ENCODE measurements at regions not wholly inside any gene's neighbourhood (a gene's known extent, or its start where the extent isn't known, plus 50 kb on each side); places are given as distances from the start of the nearest gene placed in this dataset.

DNA sequence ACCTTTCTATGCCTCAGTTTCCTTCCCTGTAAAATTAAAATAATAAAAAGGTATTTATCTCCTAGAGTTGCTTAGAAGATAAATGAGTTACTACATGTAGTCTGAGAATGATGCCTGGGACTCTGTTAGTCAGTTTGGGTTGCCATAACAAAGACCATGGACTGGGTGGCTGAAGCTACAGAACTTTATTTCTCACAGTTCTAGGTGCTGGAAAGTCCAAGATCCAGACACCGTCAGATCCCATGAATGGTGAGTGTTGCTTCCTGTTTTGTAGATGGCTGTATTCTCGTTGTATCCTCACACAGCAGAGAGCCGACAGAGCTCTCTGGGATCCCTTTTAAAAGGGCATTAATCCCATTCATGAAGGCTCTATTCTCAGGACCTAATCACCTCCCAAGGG lies 64.0 kb upstream of the LTA4H start:
- no peaks in the 10 kb centered on the region for H3K9me3 ChIP-seq
- no peaks in the 10 kb centered on the region for H3K36me3 ChIP-seq (ENCODE audit: low read depth)
- ATAC-seq = no peak
- no peak for DNase-seq
- intact Hi-C loops (cut with DNase I, micrococcal nuclease) = no loop called here
- TF ChIP-seq, protein P1, sequence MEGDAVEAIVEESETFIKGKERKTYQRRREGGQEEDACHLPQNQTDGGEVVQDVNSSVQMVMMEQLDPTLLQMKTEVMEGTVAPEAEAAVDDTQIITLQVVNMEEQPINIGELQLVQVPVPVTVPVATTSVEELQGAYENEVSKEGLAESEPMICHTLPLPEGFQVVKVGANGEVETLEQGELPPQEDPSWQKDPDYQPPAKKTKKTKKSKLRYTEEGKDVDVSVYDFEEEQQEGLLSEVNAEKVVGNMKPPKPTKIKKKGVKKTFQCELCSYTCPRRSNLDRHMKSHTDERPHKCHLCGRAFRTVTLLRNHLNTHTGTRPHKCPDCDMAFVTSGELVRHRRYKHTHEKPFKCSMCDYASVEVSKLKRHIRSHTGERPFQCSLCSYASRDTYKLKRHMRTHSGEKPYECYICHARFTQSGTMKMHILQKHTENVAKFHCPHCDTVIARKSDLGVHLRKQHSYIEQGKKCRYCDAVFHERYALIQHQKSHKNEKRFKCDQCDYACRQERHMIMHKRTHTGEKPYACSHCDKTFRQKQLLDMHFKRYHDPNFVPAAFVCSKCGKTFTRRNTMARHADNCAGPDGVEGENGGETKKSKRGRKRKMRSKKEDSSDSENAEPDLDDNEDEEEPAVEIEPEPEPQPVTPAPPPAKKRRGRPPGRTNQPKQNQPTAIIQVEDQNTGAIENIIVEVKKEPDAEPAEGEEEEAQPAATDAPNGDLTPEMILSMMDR (IDR thresholded peaks at IDR 0.05) = no peak
- H3K4me1 ChIP-seq (ENCODE audit: low read depth) = no peaks in the 10 kb centered on the region
- H3K4me3 ChIP-seq = no peak overlapping the region

DNA sequence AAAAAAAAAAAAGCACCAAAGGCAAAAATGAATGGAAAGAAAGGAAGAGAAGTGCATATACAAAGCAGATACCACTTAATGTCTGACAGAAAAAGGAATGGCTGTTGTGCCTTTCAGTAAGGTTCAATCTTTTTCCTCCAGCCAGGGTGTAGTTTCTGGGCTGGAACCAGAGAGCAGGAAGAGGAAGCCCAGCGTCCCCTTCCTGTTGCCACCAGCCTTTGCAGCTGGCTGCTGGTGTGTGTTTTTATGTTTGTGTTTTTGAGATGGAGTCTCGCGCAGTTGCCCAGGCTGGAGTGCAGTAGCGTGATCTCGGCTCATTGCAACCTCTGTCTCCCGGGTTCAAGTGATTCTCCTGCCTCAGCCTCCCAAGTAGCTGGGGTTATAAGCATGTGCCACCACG lies 64.6 kb upstream of the LTA4H start:
- Histone ChIP-seq H3K4me3 (no peak overlapping the region), H3K9me3 (no peaks in the 10 kb centered on the region), H3K4me1 (ENCODE audit: low read depth) (no peaks in the 10 kb centered on the region), H3K36me3 (ENCODE audit: low read depth) (no peaks in the 10 kb centered on the region)
- intact Hi-C loops (cut with DNase I, micrococcal nuclease) = no loop called here
- DNase-seq (no peak), ATAC-seq (no peak)
- TF ChIP-seq, protein P1 (IDR thresholded peaks at IDR 0.05) = no peak

DNA sequence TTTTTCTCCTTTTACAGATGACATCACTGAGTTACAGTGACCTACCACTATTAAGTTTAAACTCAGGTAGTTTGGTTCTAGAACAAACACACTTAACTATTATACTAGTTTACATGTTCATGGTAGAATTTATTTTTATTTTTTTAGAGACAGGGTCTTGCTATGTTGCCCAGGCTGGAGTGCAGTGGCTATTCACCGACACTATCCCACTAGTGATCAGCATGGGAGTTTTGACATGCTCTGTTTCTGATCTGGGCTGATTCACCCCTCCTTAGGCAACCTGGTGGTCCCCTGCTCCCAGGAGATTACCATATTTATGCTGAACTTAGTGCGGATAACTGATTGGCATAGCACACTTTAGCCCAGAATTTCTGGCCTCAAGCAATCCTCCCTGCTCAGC lies 66.4 kb upstream of the LTA4H start:
- no peak overlapping the region for H3K4me3 ChIP-seq
- ATAC-seq (no peak), DNase-seq (no peak)
- no peaks in the 10 kb centered on the region for H3K4me1 ChIP-seq (ENCODE audit: low read depth)
- intact Hi-C loops (cut with DNase I, micrococcal nuclease) = no loop called here
- no peaks in the 10 kb centered on the region for H3K36me3 ChIP-seq (ENCODE audit: low read depth)
- TF ChIP-seq, protein P1 (IDR thresholded peaks at IDR 0.05) = no peak
- no peaks in the 10 kb centered on the region for H3K9me3 ChIP-seq

DNA sequence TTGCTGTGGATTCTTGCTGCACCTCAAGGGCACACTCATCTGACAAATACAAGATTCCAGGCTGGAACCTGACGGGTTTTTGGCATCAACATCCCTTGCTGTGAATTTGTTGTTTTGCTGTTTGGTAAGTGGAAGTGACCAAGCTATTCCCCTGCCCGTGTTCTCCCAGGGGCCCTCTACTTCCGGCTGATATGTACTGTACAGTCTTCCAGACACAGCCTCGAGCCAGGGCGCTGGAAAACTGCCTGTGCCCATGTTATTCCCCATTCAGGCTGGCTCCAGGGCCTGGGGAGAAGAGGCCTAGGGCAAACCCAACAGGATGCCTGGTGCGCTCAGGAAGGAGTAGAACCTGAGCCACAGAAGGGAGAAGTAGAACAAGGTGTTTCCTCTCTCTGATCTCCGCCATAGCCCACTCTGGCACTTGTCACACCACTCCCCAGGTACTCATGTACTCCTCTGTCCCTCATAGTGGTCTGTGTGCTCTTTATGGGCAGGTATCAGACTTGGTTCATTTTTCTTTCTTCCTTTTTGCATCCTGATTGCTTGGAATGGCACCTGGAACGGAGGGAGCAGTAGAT lies 67.8 kb upstream of the LTA4H start:
- Histone ChIP-seq H3K4me1 (ENCODE audit: low read depth) (peaks cover 5% of the 10 kb centered on the region), H3K4me3 (no peak overlapping the region), H3K9me3 (no peaks in the 10 kb centered on the region), H3K36me3 (ENCODE audit: low read depth) (no peaks in the 10 kb centered on the region)
- intact Hi-C loops (cut with DNase I, micrococcal nuclease) = no loop called here
- no peak for ATAC-seq
- TF ChIP-seq, protein P1 (IDR thresholded peaks at IDR 0.05) = no peak
- no peak for DNase-seq

DNA sequence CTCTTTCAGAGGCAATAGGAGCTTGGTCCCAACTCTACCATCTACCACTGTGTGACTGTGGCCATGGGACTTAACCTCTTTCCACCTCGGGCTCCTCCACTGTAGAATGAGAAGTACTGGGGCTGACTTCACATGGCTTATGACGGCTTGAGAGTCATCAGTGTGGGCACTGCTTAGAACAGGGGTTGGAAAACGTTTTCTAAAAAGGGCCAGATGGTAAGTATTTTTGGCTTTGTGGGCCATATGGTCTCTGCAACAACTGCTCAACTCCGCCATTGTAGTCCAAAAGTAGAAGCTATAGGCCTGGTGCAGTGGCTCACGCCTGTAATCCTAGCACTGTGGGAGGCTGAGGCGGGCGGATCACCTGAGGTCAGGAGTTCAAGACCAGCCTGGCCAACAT lies 69.2 kb upstream of the LTA4H start:
- Histone ChIP-seq H3K4me1 (ENCODE audit: low read depth) (peaks cover 5% of the 10 kb centered on the region), H3K4me3 (no peak overlapping the region), H3K9me3 (no peaks in the 10 kb centered on the region), H3K36me3 (ENCODE audit: low read depth) (no peaks in the 10 kb centered on the region)
- no peak for ATAC-seq
- TF ChIP-seq, protein P1 (IDR thresholded peaks at IDR 0.05) = no peak
- DNase-seq = no peak
- intact Hi-C loops (cut with DNase I, micrococcal nuclease) = no loop called here

DNA sequence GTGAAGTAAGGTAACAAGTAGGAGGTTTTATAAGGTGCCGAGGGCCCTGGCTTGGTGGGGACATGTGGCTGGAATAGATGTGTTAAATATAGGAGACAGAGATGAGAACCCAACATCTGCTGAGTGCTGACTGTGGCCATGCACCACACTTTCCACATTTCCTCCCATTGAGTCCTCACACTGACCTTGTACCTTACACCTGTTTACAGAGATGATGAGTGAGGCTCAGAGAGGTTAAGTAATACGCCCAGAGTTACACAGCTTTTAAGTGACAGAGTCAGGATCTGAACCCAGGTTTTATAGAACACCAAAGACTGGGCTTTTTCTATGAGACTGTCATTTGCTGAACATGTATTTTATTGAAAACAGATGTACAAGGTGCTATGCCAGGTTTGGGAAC lies 70.8 kb upstream of the LTA4H start:
- intact Hi-C loops (cut with DNase I, micrococcal nuclease) = no loop called here
- Histone ChIP-seq H3K4me3 (no peak overlapping the region), H3K4me1 (ENCODE audit: low read depth) (peaks cover 5% of the 10 kb centered on the region), H3K9me3 (no peaks in the 10 kb centered on the region), H3K36me3 (ENCODE audit: low read depth) (no peaks in the 10 kb centered on the region)
- DNase-seq = no peak
- TF ChIP-seq, protein P1 (IDR thresholded peaks at IDR 0.05) = no peak
- ATAC-seq = no peak

All from mucosa of descending colon (tissue), 3 donors.